Occipital lobe (tissue), 1 donor: ENCODE measurements at regions not wholly inside any gene's neighbourhood (a gene's known extent, or its start where the extent isn't known, plus 50 kb on each side); places are given as distances from the start of the nearest gene placed in this dataset.
"Not testable (repeated sequence)": the region's sequence is repeated elsewhere in the genome, so short reads cannot be mapped to it uniquely, and the experiment has no call there.

ENCODE experiments used
- DNase-seq: peaks from one replicate; lab custom pipeline; 2025; lab: John Stamatoyannopoulos, UW

- DNase-seq, result no peak
Observed at GRCh38 chr1:89436856-89437255, 73.0 kb downstream of the GBP6 start.

DNA sequence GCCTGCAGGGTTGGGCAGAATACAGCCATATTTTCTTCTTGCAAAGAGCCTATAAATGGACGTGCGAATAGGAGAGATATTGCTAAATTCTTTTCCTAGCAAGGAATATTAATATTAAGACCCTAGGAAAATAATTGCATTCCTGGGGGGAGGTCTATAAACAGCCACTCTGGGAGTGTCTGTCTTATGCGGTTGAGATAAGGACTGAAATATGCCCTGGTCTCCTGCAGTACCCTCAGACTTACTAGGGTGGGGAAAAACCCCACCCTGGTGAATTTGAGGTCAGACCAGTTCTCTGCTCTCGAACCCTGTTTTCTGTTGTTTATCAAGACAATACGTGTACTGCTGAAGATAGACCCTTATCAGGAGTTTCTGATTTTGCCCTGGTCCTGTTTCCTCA lies 74.4 kb downstream of the GBP6 start:
- not testable (repeated sequence) for DNase-seq

GRCh38 chr1:89440911-89441310 lies 77.1 kb downstream of the GBP6 start:
- DNase-seq, result no peak

- no peak for DNase-seq
Observed at GRCh38 chr1:89444791-89445190, 79.8 kb upstream of the LRRC8B start.

DNA sequence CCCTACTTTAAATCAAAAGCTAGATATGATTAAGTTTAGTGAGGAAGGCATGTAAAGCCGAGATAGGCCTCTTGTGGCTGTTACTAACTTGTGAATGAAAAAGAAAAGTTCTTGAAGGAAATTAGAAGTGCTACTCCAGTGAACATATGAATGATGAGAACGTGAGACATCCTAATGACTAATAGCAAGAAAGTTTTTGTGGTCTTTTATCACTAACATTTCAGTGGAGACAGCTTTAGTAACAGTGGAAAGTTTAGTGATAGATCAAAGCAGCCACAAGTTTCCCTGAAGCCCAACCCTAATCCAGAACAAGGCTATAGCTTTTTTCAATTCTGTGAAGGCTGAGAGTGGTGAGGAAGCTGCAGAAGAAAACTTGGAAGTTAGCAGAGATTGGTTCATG lies 73.6 kb upstream of the LRRC8B start:
- no peak for DNase-seq

GRCh38 chr1:89453123-89453972 lies 71.3 kb upstream of the LRRC8B start:
- no peak for DNase-seq

GRCh38 chr1:89454845-89455521 lies 69.6 kb upstream of the LRRC8B start:
- peak; percentile 4 for DNase-seq

DNA sequence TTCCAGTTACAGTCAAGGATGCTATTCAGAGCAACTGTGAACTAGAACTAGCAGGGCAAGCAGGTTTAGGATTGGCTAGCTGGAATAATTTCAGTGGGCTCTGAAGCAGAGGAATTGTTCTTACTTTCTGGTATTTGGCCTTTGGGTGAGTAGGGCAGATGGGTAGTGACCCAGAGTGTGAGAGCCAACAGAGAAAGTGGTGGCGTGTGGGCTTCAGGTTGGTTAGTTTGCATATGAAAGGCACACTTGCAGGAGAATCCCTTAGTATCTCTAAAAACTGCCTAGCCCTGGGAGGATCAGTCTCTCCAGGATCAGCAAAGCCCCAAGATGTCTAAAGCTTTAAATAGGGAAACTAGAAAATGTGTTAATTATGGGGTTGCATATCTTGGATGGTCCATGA lies 67.6 kb upstream of the LRRC8B start:
- no peak for DNase-seq

- no peak for DNase-seq
Observed at GRCh38 chr1:89459081-89459480, 65.5 kb upstream of the LRRC8B start.

GRCh38 chr1:89460325-89460724 lies 64.3 kb upstream of the LRRC8B start:
- no peak for DNase-seq

DNA sequence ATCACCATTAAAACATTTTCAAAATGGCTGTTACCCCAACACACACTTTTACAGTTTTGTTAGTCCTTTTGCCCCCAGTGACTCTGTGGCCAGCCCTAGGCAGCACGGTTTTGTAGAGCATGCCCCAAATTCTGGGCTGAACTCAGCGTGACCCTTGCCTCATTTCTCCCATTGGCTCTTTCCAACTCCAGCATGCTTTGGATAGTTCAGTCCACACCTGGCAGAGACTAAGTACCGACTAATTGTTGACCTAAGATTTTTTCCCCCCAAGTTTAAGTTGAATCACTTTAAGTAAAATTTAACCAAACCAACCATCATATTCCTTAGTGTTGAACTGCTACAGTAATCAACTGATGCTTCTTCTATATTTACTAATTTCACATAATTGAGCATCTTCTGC lies 62.4 kb upstream of the LRRC8B start:
- no peak for DNase-seq

DNA sequence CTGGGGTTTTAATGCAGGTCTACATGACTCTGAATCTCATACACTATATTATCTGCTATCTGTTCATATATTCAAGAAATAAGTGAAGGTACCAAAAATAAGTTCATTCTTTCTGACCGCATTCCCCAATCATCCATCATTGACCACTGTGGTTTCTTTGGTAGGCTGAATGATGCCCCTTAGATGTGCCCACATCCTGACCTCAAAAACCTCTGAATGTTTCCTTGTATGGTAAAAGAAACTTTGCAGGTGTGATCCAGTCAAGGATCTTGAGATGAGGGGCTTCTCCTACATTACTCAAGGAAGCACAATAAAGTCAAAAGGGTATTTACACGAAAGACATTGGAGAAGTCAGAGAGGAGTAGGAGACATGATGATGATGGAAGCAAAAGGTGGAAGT lies 60.6 kb upstream of the LRRC8B start:
- DNase-seq, result no peak

GRCh38 chr1:89465201-89465600 lies 59.4 kb upstream of the LRRC8B start:
- no peak for DNase-seq

- no peak for DNase-seq
Observed at GRCh38 chr1:89466307-89466930, 58.2 kb upstream of the LRRC8B start.

DNA sequence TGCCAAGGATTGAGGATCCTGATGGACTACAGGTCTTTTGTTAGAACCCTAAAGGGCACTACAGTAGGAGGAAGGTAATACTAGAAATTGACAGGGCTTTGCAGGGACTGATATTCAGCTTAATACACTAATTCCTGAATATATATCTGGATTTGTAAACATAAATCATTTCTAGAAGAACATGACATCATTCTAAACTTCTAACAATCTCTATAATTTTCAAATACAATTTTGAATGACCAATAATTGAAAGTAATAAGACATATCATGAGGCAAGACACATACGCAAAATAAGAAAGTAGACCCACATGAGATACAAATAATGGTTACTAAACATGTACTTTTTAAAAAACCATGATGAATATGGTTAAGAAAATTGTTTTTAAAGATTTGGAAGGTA lies 52.4 kb upstream of the LRRC8B start:
- DNase-seq, result no peak

DNA sequence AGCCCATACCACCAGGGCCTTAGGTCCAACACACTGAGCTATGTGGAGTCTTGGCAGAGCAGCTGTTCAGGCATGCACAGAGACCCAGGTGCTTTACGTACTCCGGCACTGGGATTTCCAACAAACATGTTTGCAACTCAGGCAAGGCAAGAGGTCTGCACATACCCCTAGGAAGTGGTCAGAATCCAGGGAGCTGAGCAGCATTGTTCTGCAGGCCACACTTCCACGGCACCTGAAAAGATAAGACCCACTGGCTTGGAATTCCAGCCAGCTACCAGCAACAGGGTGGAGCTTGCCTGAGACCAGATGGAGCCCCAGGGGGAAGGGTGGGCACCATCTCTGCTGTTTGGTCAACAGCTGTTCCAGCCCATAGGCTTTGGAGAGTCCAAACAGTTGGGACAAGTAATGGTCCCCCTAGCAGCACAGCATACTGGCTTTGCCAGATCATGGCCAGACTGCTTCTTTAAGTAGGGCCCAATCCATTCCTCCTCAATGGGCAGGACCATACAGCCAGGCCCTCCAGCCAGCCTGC lies 51.7 kb upstream of the LRRC8B start:
- DNase-seq, result no peak
